Right cardiac atrium (tissue), 5 donors: ENCODE measurements at regions not wholly inside any gene's neighbourhood (a gene's known extent, or its start where the extent isn't known, plus 50 kb on each side); places are given as distances from the start of the nearest gene placed in this dataset.
"Not testable (repeated sequence)": the region's sequence is repeated elsewhere in the genome, so short reads cannot be mapped to it uniquely, and the experiment has no call there.

ENCODE experiments used
- ATAC-seq, 2 donors: fragments of 200-7000 bp; cut with Tn5 transposase; one replicate each; pipeline versions ENCODE4 v1.8.0 to v1.9.1; 2020; ENCODE audit warnings: moderate library complexity in 2 of 2, mild to moderate bottlenecking in 1 of 2
- DNase-seq, 3 donors: peaks; one replicate each; pipeline ENCODE4 v3.0.0-alpha.2; 2020
- H3K27ac ChIP-seq: one replicate; pipeline ENCODE4 v1.5.1; 2013; ENCODE audit warnings: mild to moderate bottlenecking, low read length, control low read depth, moderate library complexity
- H3K27me3 ChIP-seq: one replicate; pipeline ENCODE4 v1.6.1; 2013; ENCODE audit not compliant: control insufficient read depth, insufficient read depth
- H3K4me1 ChIP-seq: one replicate; pipeline ENCODE4 v1.6.1; 2013; ENCODE audit warnings: low read length; ENCODE audit not compliant: control insufficient read depth, insufficient read depth
- H3K4me3 ChIP-seq: one replicate; pipeline ENCODE4 v1.5.1; 2013; ENCODE audit warnings: low read length, control low read depth
- H3K9me3 ChIP-seq: one replicate; pipeline ENCODE4 v1.6.1; 2013; ENCODE audit warnings: low read length; ENCODE audit not compliant: control insufficient read depth
- WGBS: extraction: QIAGEN DNeasy Blood & Tissue Kit; methylation state at CpG from one replicate; pipeline ENCODE4 v1.1.7; 2013; 5-methylcytosine and 5-hydroxymethylcytosine counted together
- intact Hi-C, 4 donors: fragments of 100-400 bp; cut with DNase I; formaldehyde crosslinking; loops; one replicate each; pipeline versions ENCODE4 v1.11.0 to v1.14.0; 2022 to 2023
- donor health status: healthy with polysubstance abuse.
- donor health status: DM: no; HTN: yes; CAD: no.
- donor health status: DM: no; HTN: no; CAD: no.
- donor health status: DM: no; HTN: yes; CAD: no; lungs with severe emphysema.
- donor health status: DM: yes; HTN: yes; CAD: no.

GRCh38 chr6:130557481-130558112 is 191.8 kb downstream of the TMEM200A start:
- 74% methylated on average over 3 of the region's 3 CpGs for WGBS
- intact Hi-C loops, result no loop called here
- Histone ChIP-seq H3K27ac (no peak overlapping the region), H3K4me1 (no peaks in the 10 kb centered on the region), H3K4me3 (no peak overlapping the region), H3K27me3 (no peaks in the 10 kb centered on the region), H3K9me3 (no peaks in the 10 kb centered on the region)
- DNase-seq, result no peak
- no peak for ATAC-seq

- intact Hi-C loops, result no loop called here
- 71% methylated on average over 1 of the region's 1 CpG for WGBS
- Histone ChIP-seq H3K4me1 (no peaks in the 10 kb centered on the region), H3K27ac (no peak overlapping the region), H3K27me3 (no peaks in the 10 kb centered on the region), H3K9me3 (no peaks in the 10 kb centered on the region), H3K4me3 (no peak overlapping the region)
- no peak for DNase-seq
- ATAC-seq, result no peak
Observed at GRCh38 chr6:130558131-130558530, 192.3 kb downstream of the TMEM200A start.

- intact Hi-C loops, result no loop called here
- Histone ChIP-seq H3K4me3 (no peak overlapping the region), H3K27ac (no peak overlapping the region), H3K27me3 (no peaks in the 10 kb centered on the region), H3K4me1 (no peaks in the 10 kb centered on the region), H3K9me3 (no peaks in the 10 kb centered on the region)
- no peak for ATAC-seq
- WGBS, result 71% methylated on average over 1 of the region's 1 CpG
- DNase-seq, result no peak
Observed at GRCh38 chr6:130559166-130559565, 193.3 kb downstream of the TMEM200A start.

DNA sequence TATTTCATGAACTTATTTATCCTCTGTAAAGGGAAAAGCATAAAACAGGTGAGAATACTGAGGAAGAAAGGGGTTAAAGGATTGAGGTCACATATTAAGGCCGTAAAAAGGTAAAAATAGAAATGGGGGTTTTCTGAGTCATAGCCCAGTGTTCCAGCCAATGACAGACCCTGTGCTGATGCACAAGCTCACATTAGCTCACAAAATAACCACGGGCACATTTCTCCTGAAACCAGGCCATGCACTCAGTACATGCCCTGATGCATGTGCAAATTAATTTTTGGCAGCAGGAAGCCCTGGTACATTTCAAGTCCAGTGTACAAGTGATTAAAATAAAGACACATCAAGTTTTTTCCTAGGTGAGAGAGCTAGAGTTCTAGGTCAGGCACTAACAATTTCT is 194.4 kb downstream of the TMEM200A start:
- Histone ChIP-seq H3K9me3 (no peaks in the 10 kb centered on the region), H3K4me1 (no peaks in the 10 kb centered on the region), H3K4me3 (no peak overlapping the region), H3K27ac (no peak overlapping the region), H3K27me3 (no peaks in the 10 kb centered on the region)
- intact Hi-C loops, result no loop called here
- ATAC-seq (no peak), DNase-seq (no peak)
- 58% methylated on average over 2 of the region's 2 CpGs for WGBS

GRCh38 chr6:130561159-130561558 is 195.3 kb downstream of the TMEM200A start:
- ATAC-seq, H3K4me3 ChIP-seq, DNase-seq, H3K9me3 ChIP-seq, intact Hi-C loops, H3K27me3 ChIP-seq, H3K4me1 ChIP-seq, H3K27ac ChIP-seq: not testable (repeated sequence)
- WGBS, result 60% methylated on average over 2 of the region's 2 CpGs

- Histone ChIP-seq H3K27me3 (no peaks in the 10 kb centered on the region), H3K27ac (no peak overlapping the region), H3K9me3 (no peaks in the 10 kb centered on the region), H3K4me1 (no peaks in the 10 kb centered on the region), H3K4me3 (no peak overlapping the region)
- no peak for DNase-seq
- ATAC-seq, result no peak
- WGBS, result 73% methylated on average over 2 of the region's 2 CpGs
- intact Hi-C loops, result no loop called here
Observed at GRCh38 chr6:130565696-130566095, 199.9 kb downstream of the TMEM200A start.

DNA sequence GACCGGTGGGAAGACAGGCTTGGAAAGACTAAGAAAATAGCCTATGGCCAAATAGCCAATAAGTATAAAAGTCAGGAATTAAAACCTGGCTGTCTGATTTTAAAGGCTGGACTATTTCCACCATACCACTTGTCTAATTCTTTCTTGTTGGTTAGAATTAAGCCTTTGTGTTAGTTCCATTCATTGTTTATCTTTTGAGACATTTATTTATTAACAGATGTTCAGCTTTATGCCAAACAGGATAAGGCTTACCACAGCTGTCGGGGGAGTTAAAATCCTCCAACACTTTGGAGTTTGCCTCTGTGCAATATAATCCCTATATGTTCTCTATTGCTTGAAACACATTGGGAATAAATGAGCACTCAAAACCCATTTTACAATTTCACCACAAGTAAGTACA is 208.3 kb downstream of the TMEM200A start:
- intact Hi-C loops, result no loop called here
- no peak overlapping the region for H3K4me3 ChIP-seq
- WGBS, result 54% methylated on average over 2 of the region's 2 CpGs
- DNase-seq (no peak), ATAC-seq (no peak)
- no peaks in the 10 kb centered on the region for H3K27me3 ChIP-seq
- no peaks in the 10 kb centered on the region for H3K9me3 ChIP-seq
- no peak overlapping the region for H3K27ac ChIP-seq
- H3K4me1 ChIP-seq, result no peaks in the 10 kb centered on the region

DNA sequence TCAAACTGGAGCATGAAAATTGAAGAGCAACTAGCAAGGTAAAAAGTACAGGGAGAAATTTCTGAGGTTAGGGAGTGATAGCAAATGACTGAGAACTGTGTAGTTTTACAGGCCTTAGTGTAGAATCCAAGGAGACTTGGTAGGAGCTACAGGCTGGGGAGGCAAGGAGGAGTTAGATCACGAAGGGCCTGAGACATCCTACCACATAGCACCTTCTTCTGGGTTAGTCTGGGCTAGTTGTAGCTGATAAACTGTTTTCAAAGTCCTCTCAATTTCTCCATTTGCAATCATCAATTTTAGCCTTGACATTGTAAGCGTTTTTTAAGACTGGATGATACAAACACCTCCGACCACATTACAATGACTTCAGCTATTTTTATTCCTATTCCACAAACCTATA is 209.7 kb downstream of the TMEM200A start:
- DNase-seq, result no peak

DNA sequence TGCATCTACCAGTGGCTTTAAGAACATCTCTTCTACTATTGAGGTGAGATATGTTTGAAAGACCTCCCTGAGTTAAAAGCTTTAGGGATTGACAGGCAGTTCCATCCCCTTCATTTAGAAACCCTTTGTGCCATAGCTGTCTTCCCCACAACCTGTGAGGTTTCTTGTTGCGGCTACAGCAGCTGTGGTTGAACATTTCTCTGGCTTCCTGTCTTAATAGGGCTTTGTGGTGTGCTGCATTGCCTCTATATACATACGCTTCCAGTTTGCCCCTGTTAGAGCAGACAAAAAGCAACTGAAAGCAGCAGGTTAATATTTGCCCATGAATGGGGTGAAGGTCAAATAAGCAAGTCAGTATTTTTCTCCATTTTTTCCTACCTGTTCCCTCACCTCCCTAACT is 210.2 kb downstream of the TMEM200A start:
- ATAC-seq, result no peak
- no peak overlapping the region for H3K4me3 ChIP-seq
- no peaks in the 10 kb centered on the region for H3K27me3 ChIP-seq
- H3K9me3 ChIP-seq, result no peaks in the 10 kb centered on the region
- no peaks in the 10 kb centered on the region for H3K4me1 ChIP-seq
- H3K27ac ChIP-seq, result no peak overlapping the region
- intact Hi-C loops, result no loop called here
- DNase-seq, result no peak
- WGBS, result 76% methylated on average over 2 of the region's 2 CpGs

More for the DNA sequence above, 209.7 kb downstream of the TMEM200A start:
- H3K4me1 ChIP-seq, result no peaks in the 10 kb centered on the region
- no peak overlapping the region for H3K4me3 ChIP-seq
- H3K27me3 ChIP-seq, result no peaks in the 10 kb centered on the region
- no peak overlapping the region for H3K27ac ChIP-seq
- WGBS, result 88% methylated on average over 3 of the region's 3 CpGs
- ATAC-seq, result no peak
- intact Hi-C loops, result no loop called here
- no peaks in the 10 kb centered on the region for H3K9me3 ChIP-seq

- no peak overlapping the region for H3K27ac ChIP-seq
- ATAC-seq (no peak), DNase-seq (no peak)
- no peaks in the 10 kb centered on the region for H3K4me1 ChIP-seq
- H3K27me3 ChIP-seq, result no peaks in the 10 kb centered on the region
- no peak overlapping the region for H3K4me3 ChIP-seq
- no peaks in the 10 kb centered on the region for H3K9me3 ChIP-seq
- 65% methylated on average over 8 of the region's 8 CpGs for WGBS
- intact Hi-C loops, result no loop called here
Observed at GRCh38 chr6:130577178-130577919, 211.5 kb downstream of the TMEM200A start.

DNA sequence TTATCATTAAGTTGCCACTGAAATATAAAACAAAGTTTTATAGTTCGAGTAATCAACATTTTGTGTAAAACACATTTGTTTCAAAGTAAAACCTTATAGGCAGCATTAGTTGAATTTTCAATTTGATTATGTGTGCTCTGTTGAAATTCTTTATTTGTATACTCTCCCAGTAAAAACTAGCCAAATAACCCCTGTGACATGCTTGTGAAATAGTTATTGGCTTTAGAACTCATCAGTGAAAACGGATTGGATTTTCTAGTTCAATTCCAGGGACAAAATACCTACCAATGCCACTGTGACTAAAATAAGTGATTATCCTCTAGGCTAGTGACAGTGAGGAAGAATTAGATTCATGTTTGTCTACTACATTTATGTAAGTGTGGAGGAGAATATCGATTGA is 212.9 kb downstream of the TMEM200A start:
- H3K9me3 ChIP-seq, result no peaks in the 10 kb centered on the region
- no peak overlapping the region for H3K4me3 ChIP-seq
- no peak for DNase-seq
- H3K27ac ChIP-seq, result no peak overlapping the region
- no peaks in the 10 kb centered on the region for H3K27me3 ChIP-seq
- H3K4me1 ChIP-seq, result no peaks in the 10 kb centered on the region
- 79% methylated on average over 3 of the region's 3 CpGs for WGBS
- intact Hi-C loops, result no loop called here
- ATAC-seq, result no peak
